Uterus (tissue), 2 donors: ENCODE measurements at regions not wholly inside any gene's neighbourhood (a gene's known extent, or its start where the extent isn't known, plus 50 kb on each side); places are given as distances from the start of the nearest gene placed in this dataset.

Experiments used
- POLR2A ChIP-seq, 2 donors: fragments of 450-650 bp; IDR thresholded peaks; one replicate each; pipeline ENCODE4 v1.6.1; 2016; ENCODE audit warnings: antibody characterized with exemption in 2 of 2, mild to moderate bottlenecking in 1 of 2, moderate library complexity in 1 of 2
- TF ChIP-seq, protein P1 (sequence below), 4 experiments: fragments of 200-600 bp in 2 of 4; fragments of 450-650 bp in 2 of 4; sonication (generic) in 2 of 4; IDR thresholded peaks; one replicate each; pipeline ENCODE4 v1.5.1; 2016 to 2019; ENCODE audit warnings: antibody characterized with exemption in 4 of 4, mild to moderate bottlenecking in 2 of 4, moderate library complexity in 1 of 4

DNA sequence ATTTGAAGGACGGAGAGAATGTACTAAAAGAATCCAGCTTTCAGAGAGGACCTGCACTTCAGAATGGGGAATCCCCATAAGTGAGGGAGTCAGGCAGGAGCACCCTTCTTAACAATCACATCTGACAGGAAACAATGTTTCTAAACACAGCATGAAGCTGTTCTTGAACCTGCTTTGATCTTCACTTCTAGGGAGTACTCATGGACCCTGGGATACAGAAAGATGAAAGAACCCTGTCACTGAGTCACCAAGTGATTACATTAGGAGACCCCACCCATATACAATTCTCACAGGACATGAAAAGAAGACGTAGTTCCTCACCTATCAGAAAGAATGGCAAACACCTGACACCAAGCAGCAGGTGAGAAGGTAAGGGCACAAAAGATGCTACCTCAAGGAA lies 296.9 kb upstream of the ZC3H12C start:
- TF ChIP-seq, protein P1, sequence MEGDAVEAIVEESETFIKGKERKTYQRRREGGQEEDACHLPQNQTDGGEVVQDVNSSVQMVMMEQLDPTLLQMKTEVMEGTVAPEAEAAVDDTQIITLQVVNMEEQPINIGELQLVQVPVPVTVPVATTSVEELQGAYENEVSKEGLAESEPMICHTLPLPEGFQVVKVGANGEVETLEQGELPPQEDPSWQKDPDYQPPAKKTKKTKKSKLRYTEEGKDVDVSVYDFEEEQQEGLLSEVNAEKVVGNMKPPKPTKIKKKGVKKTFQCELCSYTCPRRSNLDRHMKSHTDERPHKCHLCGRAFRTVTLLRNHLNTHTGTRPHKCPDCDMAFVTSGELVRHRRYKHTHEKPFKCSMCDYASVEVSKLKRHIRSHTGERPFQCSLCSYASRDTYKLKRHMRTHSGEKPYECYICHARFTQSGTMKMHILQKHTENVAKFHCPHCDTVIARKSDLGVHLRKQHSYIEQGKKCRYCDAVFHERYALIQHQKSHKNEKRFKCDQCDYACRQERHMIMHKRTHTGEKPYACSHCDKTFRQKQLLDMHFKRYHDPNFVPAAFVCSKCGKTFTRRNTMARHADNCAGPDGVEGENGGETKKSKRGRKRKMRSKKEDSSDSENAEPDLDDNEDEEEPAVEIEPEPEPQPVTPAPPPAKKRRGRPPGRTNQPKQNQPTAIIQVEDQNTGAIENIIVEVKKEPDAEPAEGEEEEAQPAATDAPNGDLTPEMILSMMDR (IDR thresholded peaks at IDR 0.05): no peak
- no peak for TF ChIP-seq POLR2A (IDR thresholded peaks at IDR 0.05)
